Endothelial cell of umbilical vein (primary cell): ENCODE measurements at regions not wholly inside any gene's neighbourhood (a gene's known extent, or its start where the extent isn't known, plus 50 kb on each side); places are given as distances from the start of the nearest gene placed in this dataset.

Source experiments
- BruUV-seq: library from RNA; stranded (reverse); fragments of 400-500 nt; replicated peaks from 2 replicates; lab custom pipeline; 2021; lab: Mats Ljungman, UMichigan
- CTCF ChIA-PET: fragments of 300-600, 350-600 bp; sonication (Branson Sonifier 250); formaldehyde crosslinking; loops from one replicate; lab custom pipeline; 2021; ENCODE audit warnings: antibody characterized with exemption, inconsistent platforms; lab: Charles Lee
- POLR2A ChIA-PET: fragments of 300-600, 350-600 bp; sonication (Branson Sonifier 250); formaldehyde crosslinking; loops from one replicate; lab custom pipeline; 2021; ENCODE audit warnings: antibody characterized with exemption, inconsistent platforms; lab: Charles Lee
- DNase-seq: peaks from one replicate; pipeline ENCODE4 v3.0.0-alpha.2; 2011; ENCODE audit warnings: low read depth, low spot score
- FAIRE-seq: peaks from 2 replicates; lab custom pipeline; 2011; peaks lifted over from hg19 to GRCh38; lab: Jason Lieb, UNC
- H2AFZ ChIP-seq: 2 replicates; pipeline ENCODE4 v1.6.0; 2012; ENCODE audit warnings: low read depth, low read length, control low read depth, inconsistent platforms
- H3K27ac ChIP-seq: 2 replicates; pipeline ENCODE4 v1.5.1; 2011; ENCODE audit warnings: low read depth, mild to moderate bottlenecking, control low read depth, low read length, moderate library complexity; ENCODE audit not compliant: insufficient read depth
- H3K27me3 ChIP-seq, 2 experiments: 2 replicates each; pipeline versions ENCODE4 v1.6.0 to v1.6.1; 2011; ENCODE audit warnings: low read length in 2 of 2, mixed read lengths in 1 of 2; ENCODE audit not compliant: control insufficient read depth in 2 of 2, insufficient read depth in 2 of 2
- H3K36me3 ChIP-seq, 2 experiments: 2 replicates in 1 of 2; 3 replicates in 1 of 2; pipeline ENCODE4 v1.5.1; 2011; ENCODE audit warnings: low read length in 2 of 2, mild to moderate bottlenecking in 1 of 2, moderate library complexity in 1 of 2; ENCODE audit not compliant: control insufficient read depth in 2 of 2, insufficient read depth in 2 of 2; ENCODE audit errors: extremely low read depth in 1 of 2
- H3K4me1 ChIP-seq: 3 replicates; pipeline ENCODE4 v1.5.1; 2011; ENCODE audit warnings: mild to moderate bottlenecking, low read length; ENCODE audit not compliant: control insufficient read depth, insufficient read depth; ENCODE audit errors: extremely low read depth
- H3K4me2 ChIP-seq: 2 replicates; pipeline ENCODE4 v1.6.1; 2011; ENCODE audit warnings: low read length, control low read depth, mixed read lengths; ENCODE audit not compliant: insufficient read depth
- H3K4me3 ChIP-seq, 3 experiments: fragments of 200-600 bp in 1 of 3; sonication (generic), shearing (Covaris generic) in 1 of 3; replicated peaks in 1 of 3; 2 replicates each; pipeline ENCODE4 v1.5.1; 2011 to 2016; ENCODE audit warnings: control low read depth in 3 of 3, low read length in 3 of 3, mild to moderate bottlenecking in 2 of 3, inconsistent platforms in 1 of 3, low read depth in 1 of 3, moderate library complexity in 1 of 3; ENCODE audit not compliant: insufficient read depth in 1 of 3
- H3K79me2 ChIP-seq: 2 replicates; pipeline ENCODE4 v1.6.0; 2012; ENCODE audit warnings: low read length, inconsistent platforms; ENCODE audit not compliant: control insufficient read depth, insufficient read depth
- H3K9ac ChIP-seq: replicated peaks from 2 replicates; pipeline ENCODE3; 2011; ENCODE audit warnings: low read length, control low read depth; ENCODE audit not compliant: insufficient read depth; ENCODE audit errors: extremely low read depth
- H3K9me1 ChIP-seq: replicated peaks from 3 replicates; pipeline ENCODE4 v1.6.0; 2011; ENCODE audit warnings: mild to moderate bottlenecking, low read length; ENCODE audit not compliant: control insufficient read depth, insufficient read depth; ENCODE audit errors: extremely low read depth
- H3K9me3 ChIP-seq: replicated peaks from 2 replicates; pipeline ENCODE4 v1.5.1; 2012; ENCODE audit warnings: low read length, inconsistent platforms; ENCODE audit not compliant: control insufficient read depth, insufficient read depth
- H4K20me1 ChIP-seq: replicated peaks from 2 replicates; pipeline ENCODE3; 2011; ENCODE audit warnings: mild to moderate bottlenecking, low read length; ENCODE audit not compliant: control insufficient read depth, insufficient read depth; ENCODE audit errors: extremely low read depth
- EZH2 ChIP-seq: IDR thresholded peaks from 2 replicates; pipeline ENCODE4 v1.6.1; 2012; ENCODE audit warnings: borderline replicate concordance, low read depth, mild to moderate bottlenecking, moderate library complexity, low read length, inconsistent platforms; ENCODE audit not compliant: severe bottlenecking
- FOS ChIP-seq: IDR thresholded peaks from 2 replicates; pipeline ENCODE4 v1.6.1; 2011; ENCODE audit warnings: mild to moderate bottlenecking, low read length, moderate library complexity, borderline replicate concordance; ENCODE audit not compliant: insufficient read depth
- GATA2 ChIP-seq: IDR thresholded peaks from 2 replicates; pipeline ENCODE4 v1.7.0; 2011; ENCODE audit warnings: low read depth, mild to moderate bottlenecking, moderate library complexity, mixed read lengths, low read length; ENCODE audit not compliant: insufficient read length, insufficient read depth
- JUN ChIP-seq: IDR thresholded peaks from 2 replicates; pipeline ENCODE4 v1.6.1; 2011; ENCODE audit warnings: borderline replicate concordance, low read depth; ENCODE audit not compliant: insufficient read length, insufficient read depth
- MYC ChIP-seq: IDR thresholded peaks from one replicate; pipeline ENCODE4 v1.6.1; 2011; ENCODE audit warnings: mild to moderate bottlenecking, low read depth, low read length
- POLR2A ChIP-seq: IDR thresholded peaks from 2 replicates; pipeline ENCODE4 v1.6.1; 2012; ENCODE audit warnings: low read depth, mild to moderate bottlenecking, control low read depth, low read length
- POLR2AphosphoS5 ChIP-seq: IDR thresholded peaks from 2 replicates; pipeline ENCODE4 v1.6.1; 2012; ENCODE audit warnings: low read depth, mild to moderate bottlenecking, control low read depth, low read length, moderate library complexity; ENCODE audit not compliant: insufficient read depth
- dilution Hi-C: fragments of 300-500 bp; cut with MboI; formaldehyde crosslinking; loops from one replicate; pipeline ENCODE4 v1.15.0; 2019; ENCODE audit warnings: low sequenced_read_pairs; ENCODE audit not compliant: extremely low pct_ligation_motif_present
- intact Hi-C: fragments of 100-400 bp; cut with micrococcal nuclease; formaldehyde crosslinking; loops from one replicate; pipeline ENCODE4 v1.10.0; 2022
- TF ChIP-seq, protein P1 (sequence below): IDR thresholded peaks from 2 replicates; pipeline ENCODE4 v1.6.1; 2011; ENCODE audit not compliant: insufficient read depth, insufficient read length
- TF ChIP-seq, protein P2 (sequence below), 2 donors: IDR thresholded peaks; 1 replicate in 1 of 2; 2 replicates in 1 of 2; pipeline ENCODE4 v1.5.1; 2011; ENCODE audit warnings: low read length in 2 of 2, mild to moderate bottlenecking in 2 of 2, moderate library complexity in 2 of 2, control low read depth in 1 of 2, inconsistent platforms in 1 of 2, low read depth in 1 of 2; ENCODE audit not compliant: insufficient read depth in 1 of 2; ENCODE audit errors: extremely low read depth in 1 of 2

DNA sequence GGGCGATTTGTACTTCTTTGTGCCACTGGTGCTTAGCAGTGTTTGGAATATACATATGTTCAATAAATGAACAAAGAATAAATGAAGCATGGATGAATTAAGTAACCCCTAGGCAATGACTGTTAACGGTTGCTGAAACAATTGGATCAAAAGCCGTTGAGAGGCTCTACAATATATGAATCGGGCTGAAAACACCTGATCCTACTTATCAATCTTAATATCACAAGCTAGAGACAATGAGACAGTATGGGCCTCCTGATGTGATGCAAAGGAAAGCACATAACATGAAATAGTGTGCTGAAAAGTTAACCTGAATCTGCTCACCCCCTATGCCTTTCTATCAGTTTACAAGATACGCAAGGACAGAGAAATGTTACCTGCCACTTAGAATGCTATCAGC is 410.3 kb upstream of the RGMB start:
- no peak for FAIRE-seq
- no peak overlapping the region for H3K4me2 ChIP-seq
- H4K20me1 ChIP-seq: no peaks in the 10 kb centered on the region
- H3K9ac ChIP-seq: no peak overlapping the region
- BruUV-seq: no TSS peak
- no peaks in the 10 kb centered on the region for H3K9me3 ChIP-seq
- POLR2A ChIA-PET: no interaction called here
- H3K36me3 ChIP-seq: no peaks in the 10 kb centered on the region
- H3K79me2 ChIP-seq: no peaks in the 10 kb centered on the region
- dilution Hi-C loops: no loop called here
- no peak for DNase-seq
- no peaks in the 10 kb centered on the region for H3K9me1 ChIP-seq
- TF ChIP-seq MYC (no peak), GATA2 (no peak), JUN (no peak)
- TF ChIP-seq, protein P1, sequence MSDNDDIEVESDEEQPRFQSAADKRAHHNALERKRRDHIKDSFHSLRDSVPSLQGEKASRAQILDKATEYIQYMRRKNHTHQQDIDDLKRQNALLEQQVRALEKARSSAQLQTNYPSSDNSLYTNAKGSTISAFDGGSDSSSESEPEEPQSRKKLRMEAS: no peak
- TF ChIP-seq, protein P2, sequence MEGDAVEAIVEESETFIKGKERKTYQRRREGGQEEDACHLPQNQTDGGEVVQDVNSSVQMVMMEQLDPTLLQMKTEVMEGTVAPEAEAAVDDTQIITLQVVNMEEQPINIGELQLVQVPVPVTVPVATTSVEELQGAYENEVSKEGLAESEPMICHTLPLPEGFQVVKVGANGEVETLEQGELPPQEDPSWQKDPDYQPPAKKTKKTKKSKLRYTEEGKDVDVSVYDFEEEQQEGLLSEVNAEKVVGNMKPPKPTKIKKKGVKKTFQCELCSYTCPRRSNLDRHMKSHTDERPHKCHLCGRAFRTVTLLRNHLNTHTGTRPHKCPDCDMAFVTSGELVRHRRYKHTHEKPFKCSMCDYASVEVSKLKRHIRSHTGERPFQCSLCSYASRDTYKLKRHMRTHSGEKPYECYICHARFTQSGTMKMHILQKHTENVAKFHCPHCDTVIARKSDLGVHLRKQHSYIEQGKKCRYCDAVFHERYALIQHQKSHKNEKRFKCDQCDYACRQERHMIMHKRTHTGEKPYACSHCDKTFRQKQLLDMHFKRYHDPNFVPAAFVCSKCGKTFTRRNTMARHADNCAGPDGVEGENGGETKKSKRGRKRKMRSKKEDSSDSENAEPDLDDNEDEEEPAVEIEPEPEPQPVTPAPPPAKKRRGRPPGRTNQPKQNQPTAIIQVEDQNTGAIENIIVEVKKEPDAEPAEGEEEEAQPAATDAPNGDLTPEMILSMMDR (IDR thresholded peaks at IDR 0.05; ENCODE audit: extremely low read depth in 1 of 2, insufficient read depth in 1 of 2, low read depth in 1 of 2, low read length in 2 of 2): no peak
- H2AFZ ChIP-seq: no peak overlapping the region
- CTCF ChIA-PET: interaction anchor here (1.6 kb wide), 1 partner anchor 8 kb away, joined by 6 read pairs; no protein-coding TSS in a partner anchor
- intact Hi-C loops: no loop called here
- H3K27ac ChIP-seq: no peak overlapping the region
- no peaks in the 10 kb centered on the region for H3K4me1 ChIP-seq
- H3K4me3 ChIP-seq: no peak overlapping the region
- no peaks in the 10 kb centered on the region for H3K27me3 ChIP-seq

DNA sequence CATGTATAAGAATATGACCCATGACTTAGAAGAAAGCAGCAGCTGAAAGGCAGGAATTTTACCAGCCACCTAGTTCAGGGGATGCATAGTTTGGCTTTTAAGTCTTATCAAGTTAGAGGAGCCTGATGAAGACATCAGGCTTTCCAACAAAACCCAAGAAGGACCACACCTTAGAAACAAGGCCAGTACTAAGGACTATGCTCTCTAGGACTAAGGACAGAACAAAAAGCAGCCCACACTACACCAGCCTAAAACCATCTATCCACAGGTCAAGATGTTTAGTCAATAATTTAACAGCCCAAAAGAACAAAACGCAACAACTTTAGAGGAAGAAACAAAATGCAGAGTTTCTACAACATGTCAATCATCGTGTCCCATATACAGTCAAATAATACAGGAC is 408.9 kb upstream of the RGMB start:
- CTCF ChIA-PET: interaction anchor here (0.8 to 2.3 kb wide), 4 partner anchors 10 to 1134 kb away, joined by 3 to 12 read pairs (median 5); no protein-coding TSS in a partner anchor
- dilution Hi-C loops (no loop called here), intact Hi-C loops (no loop called here)
- no peaks in the 10 kb centered on the region for H3K79me2 ChIP-seq
- no peaks in the 10 kb centered on the region for H3K9me3 ChIP-seq
- FAIRE-seq (no peak), DNase-seq (no peak)
- H3K36me3 ChIP-seq: no peaks in the 10 kb centered on the region
- BruUV-seq: no TSS peak
- TF ChIP-seq POLR2A: no peak
- TF ChIP-seq, protein P2 (IDR thresholded peaks at IDR 0.05; ENCODE audit: extremely low read depth in 1 of 2, insufficient read depth in 1 of 2, low read depth in 1 of 2, low read length in 2 of 2): no peak
- TF ChIP-seq EZH2: no peak
- no peak for TF ChIP-seq GATA2
- TF ChIP-seq, protein P1: no peak
- no peak for TF ChIP-seq MYC
- TF ChIP-seq FOS: no peak
- TF ChIP-seq POLR2AphosphoS5: no peak
- TF ChIP-seq JUN: no peak
- H3K9me1 ChIP-seq: no peaks in the 10 kb centered on the region
- H3K4me3 ChIP-seq: no peak overlapping the region
- H3K9ac ChIP-seq: no peak overlapping the region
- peaks cover 6% of the 10 kb centered on the region for H3K4me1 ChIP-seq
- no peaks in the 10 kb centered on the region for H4K20me1 ChIP-seq
- no peak overlapping the region for H3K4me2 ChIP-seq
- no peak overlapping the region for H3K27ac ChIP-seq
- H3K27me3 ChIP-seq: no peaks in the 10 kb centered on the region
- H2AFZ ChIP-seq: no peak overlapping the region
- POLR2A ChIA-PET: no interaction called here
